ENCODE measurements at regions not wholly inside any gene's neighbourhood (a gene's known extent, or its start where the extent isn't known, plus 50 kb on each side); places are given as distances from the start of the nearest gene placed in this dataset.

DNA sequence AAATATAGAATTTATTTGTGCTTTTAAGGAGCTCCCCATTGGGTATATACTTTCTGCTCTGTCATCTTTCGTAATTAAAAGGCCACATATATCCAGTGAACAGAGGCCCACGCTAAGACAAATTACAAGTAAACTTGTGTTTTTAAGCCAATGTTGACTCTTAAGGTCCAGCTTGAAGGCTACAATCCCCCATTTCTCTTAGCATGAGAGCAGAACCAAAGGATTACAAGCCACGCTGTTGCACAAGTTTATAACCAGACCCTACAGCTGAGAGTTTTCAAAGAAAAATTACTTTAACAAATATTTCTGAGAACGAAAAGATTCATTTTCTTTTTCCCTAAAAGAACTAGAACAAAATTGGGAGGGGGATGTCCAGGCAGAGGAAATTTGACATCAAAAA lies 471.0 kb downstream of the TXNL1 start:
- no peak for DNase-seq

DNA sequence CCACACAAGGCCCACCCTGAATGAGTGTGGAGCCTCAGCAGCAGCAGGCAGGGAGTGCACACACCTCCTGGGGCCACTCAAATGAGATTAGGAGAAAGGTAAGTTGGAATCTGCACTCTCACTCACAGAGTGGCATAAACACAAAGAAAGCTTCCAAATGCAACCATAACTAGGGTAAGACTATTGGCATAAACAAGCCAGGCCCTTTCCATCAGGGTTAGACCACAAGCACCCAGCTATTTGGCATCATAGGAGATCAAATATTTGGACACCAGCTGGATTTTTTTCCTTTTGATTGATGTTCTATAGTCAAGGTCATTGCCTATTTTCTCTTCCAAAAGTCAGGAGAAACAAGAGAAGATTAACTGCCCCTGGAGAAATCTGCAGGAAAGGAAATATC lies 471.5 kb downstream of the TXNL1 start:
- no peak for DNase-seq

GRCh38 chr18:56165601-56166355 lies 472.6 kb downstream of the TXNL1 start:
- no peak for DNase-seq

DNA sequence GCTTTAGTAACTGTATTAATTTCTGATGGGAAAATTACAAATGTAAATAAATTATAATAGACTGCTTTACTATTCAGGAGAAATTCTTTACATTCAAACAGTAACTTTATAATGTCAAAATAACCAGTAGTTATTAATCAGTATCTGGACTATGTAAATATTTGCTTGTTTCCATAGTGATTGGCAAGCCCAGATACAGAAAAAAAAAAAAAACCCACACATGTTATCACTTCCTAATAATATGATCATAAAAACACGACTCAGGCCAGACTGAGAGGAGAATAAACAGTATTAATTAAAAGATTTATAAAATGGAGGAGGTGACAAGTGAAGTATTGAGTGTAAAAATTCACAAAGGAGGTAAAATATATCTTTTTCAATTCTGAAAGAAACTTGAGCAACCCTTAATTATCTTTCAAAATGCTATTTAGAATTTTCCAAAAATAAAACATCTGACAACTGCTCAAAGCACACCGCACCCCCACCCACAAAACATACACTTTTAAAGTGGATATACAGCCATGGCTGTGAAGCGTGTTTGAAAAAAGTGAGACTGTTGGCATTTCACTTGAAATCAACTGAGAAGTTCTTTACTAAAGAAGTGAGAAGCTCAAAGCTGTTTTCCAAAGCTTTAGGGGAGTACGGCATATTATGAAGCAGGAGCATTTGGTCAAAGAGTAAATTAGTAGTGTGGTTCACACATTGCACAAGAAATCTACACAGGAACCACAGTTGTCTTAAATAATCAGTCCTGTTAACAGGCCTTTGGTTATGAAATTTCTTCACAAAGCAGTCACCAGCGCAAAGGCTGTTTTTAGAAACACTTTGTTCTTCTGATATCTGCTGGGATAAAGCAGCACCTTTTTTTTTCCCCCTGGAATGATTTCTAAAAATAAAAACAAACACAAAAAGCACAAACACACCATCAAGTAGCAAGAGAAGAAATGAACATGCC lies 475.8 kb downstream of the TXNL1 start:
- no peak for DNase-seq

GRCh38 chr18:56161566-56162260 lies 476.7 kb downstream of the TXNL1 start:
- DNase-seq: no peak

GRCh38 chr18:56158676-56159075 lies 479.7 kb downstream of the TXNL1 start:
- no peak for DNase-seq

DNA sequence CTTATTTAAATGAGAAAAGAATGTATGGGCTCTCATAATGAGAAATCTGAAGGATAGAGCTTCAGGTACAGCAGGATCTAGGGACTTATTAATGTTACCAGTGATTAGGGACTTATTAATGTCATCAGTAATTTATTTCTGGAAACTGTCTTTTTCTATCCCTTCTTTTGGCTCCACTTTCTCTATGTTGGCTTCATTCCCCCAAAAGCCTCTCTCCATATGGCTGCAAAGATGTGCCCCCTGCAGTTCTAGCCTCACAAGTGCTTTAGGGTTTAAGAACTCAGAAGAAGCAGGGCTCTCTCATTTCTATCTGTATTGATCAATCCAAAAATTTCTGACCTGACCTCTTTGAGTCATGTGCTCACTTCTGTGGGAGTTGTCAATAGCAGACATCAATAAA lies 480.9 kb downstream of the TXNL1 start:
- no peak for DNase-seq

DNA sequence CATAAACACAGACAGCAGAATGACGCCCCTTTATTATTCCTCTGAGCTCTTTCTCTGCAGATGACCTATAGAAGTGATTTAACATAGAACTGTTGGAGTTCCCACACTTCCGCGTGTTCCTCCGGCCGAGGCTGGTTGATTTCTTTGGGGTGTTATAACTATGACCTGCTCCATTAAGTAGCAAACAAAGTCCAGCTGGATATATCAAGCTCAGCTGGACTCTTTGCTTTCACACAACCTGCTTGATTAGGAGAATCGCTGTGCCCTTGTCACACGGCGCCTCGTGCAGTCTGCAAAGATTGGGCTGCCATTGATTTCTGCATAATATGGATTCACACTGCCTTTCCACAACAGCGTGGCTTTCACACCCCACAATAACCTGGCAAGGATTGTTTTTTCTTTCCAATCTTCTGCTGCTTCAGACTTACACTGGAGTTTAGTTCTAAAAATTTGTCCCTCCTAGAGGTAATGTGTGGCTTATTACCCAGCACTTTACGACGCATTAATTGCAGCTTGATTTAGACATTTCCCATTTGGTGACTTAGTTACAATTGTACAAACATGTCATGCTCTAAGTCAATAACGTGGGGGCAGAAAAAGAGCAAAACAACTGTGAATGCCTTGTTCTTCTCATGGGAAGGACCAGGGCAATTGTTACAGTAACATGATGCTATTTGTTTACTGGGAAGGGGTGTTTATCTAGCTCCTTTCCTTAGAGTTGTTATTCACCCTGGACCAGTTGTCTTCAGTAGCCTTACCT lies 485.7 kb downstream of the TXNL1 start:
- DNase-seq: no peak

- DNase-seq: peak; percentile 100
These were observed 490.0 kb downstream of the TXNL1 start for GRCh38 chr18:56148373-56148772.

DNA sequence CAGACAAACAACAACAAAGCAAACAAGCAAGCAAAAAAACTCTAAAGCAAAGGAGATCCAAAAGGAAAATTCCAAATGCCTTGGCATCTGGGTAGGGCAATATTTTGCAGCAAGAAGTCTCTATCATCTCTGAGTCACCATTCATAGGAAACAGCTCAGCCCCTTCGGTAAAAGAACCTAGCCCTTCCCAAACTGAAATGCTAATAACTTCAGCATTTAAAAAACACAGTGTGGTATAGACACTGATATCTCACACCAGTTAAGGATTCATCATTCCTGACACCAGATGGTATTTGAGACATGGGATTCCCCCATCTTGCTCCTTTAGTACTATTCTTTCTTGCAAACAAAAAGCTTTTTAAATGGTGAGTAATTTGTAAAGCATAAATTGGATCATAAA lies 491.8 kb downstream of the TXNL1 start:
- peak; percentile 84 for DNase-seq

DNA sequence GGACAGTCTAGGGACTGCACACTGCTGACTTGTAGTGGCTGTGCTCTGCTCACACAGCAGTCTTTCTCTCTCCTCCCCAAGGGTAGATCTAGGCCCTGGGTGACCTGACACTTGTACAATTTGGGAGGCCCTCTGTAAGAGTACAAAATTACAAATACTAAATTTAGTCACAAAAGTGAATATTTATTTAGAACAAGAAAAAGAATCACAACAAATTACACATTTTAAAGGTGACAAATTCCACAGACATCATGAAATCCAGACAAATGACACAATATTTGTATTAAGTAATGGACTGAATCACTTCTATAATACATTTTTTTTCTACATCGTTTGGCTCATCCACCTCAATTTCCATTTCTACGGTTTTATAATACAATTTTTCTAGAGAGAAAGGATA lies 496.4 kb downstream of the TXNL1 start:
- peak; percentile 66 for DNase-seq

- DNase-seq: peak; percentile 97
These were observed 498.6 kb downstream of the TXNL1 start for GRCh38 chr18:56139792-56140254.

- peak; percentile 44 for DNase-seq
These were observed 499.0 kb downstream of the TXNL1 start for GRCh38 chr18:56139372-56139771.

DNA sequence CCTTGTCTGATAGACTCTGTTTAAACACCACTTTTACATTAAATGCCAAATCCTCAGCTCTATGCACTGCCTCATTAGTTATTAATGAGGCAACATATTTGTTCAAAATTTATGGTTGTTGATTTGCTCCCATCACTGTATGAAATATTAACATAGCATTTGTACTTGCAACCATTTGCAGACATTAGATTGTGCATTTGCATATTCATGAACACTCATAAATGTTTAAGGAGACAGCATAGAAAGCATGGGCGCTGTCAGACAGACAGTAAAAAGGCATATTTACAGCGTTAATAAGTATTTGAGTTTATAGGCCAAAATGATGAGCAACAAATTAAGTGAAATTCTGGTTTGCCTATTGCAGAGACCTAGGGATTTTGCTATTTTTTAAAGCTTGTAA lies 502.3 kb downstream of the TXNL1 start:
- DNase-seq: no peak

DNA sequence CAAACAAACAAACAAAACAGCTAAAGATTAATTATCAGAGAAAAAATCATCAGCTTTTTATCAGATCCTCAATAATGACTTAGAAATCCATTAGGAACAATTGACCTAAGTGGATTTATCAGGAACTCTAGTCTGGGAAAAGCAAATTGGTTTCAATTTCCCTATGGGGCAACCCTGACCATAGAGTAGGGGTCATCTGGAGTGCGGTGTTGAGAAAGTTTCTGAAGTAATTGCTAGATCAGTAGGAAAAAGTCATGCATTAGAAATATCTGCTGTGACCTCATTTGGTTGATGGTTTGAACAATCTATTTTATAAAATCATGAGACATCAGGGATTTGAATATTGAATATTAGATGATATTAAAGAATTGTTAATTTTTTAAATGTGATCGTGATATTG lies 507.9 kb downstream of the TXNL1 start:
- DNase-seq: no peak

- DNase-seq: no peak
These were observed 510.1 kb downstream of the TXNL1 start for GRCh38 chr18:56128153-56128791.

GRCh38 chr18:56127322-56128099 lies 510.9 kb downstream of the TXNL1 start:
- no peak for DNase-seq

GRCh38 chr18:56124186-56124585 lies 514.2 kb downstream of the TXNL1 start:
- DNase-seq: peak; percentile 81

DNA sequence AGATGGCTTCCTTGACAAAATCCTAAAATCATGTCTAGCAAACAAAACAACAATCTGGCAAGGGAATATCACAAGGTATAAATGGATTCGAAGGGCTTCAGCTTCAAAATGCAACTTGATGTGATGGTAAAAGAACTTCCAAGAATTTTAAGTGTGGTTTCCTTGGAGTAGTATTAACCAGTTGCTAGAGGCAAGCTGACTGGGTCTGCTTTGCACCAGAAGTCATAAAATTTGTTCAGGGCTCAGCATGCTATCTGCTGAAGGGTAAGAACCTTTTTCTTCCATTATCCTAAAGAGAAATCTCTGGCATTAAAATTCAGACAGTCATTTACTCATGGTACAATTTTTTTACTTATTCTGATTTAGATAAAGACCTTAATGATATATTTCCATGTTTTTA lies 516.7 kb downstream of the TXNL1 start:
- no peak for DNase-seq

DNA sequence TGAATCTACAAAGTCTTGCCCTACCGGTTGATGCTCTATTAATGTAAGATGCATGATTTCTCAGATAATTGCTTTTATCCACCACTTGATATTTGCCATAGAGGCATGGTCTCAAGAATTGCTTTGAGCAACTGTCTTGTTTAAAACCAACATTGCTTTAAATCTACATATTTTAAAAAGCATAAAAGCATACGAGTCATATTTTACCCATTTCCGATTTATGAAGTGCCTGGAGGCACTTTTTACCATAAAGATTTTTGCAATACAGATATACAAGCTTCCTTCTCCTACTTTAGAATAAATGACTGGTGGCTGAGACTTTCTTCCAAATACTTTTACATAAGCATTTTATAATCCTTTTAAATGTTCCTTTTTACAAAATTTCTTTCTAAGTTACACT lies 517.6 kb downstream of the TXNL1 start:
- no peak for DNase-seq

DNA sequence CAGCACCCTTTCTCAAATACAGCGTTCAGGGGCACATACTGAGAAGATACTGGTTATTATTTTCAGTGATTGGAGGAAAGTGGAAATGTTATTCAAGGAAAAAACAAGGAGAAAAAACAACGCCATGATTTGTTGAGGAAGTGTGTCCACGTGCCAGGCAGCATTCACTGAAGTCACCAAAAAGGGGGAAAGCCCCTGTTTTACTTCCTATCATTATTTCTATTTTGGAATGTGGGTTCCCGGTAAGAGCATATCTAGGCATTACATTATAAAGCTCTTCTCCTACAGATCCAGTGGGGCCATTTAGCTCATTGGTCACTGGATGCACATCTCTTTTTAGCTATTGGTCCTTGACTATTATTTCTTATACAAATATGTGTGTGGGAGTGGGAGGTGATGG lies 518.7 kb downstream of the TXNL1 start:
- DNase-seq: no peak

Data from fibroblast of skin of back (primary cell).